HEK293T (cell line): ENCODE measurements at regions not wholly inside any gene's neighbourhood (a gene's known extent, or its start where the extent isn't known, plus 50 kb on each side); places are given as distances from the start of the nearest gene placed in this dataset.
A peak's percentile ranks its signal among the peaks of the same experiment; 100 is the strongest.

Source experiments
- CTCF ChIA-PET: fragments of 350-600 bp; formaldehyde crosslinking; extraction: SDS; loops from one replicate; lab custom pipeline; 2021; ENCODE audit warnings: antibody characterized with exemption, inconsistent platforms; lab: Yijun Ruan, JAX
- POLR2A ChIA-PET: fragments of 350-600 bp; formaldehyde crosslinking; extraction: SDS; loops from one replicate; lab custom pipeline; 2020; ENCODE audit warnings: antibody characterized with exemption, inconsistent platforms; lab: Yijun Ruan, JAX
- DNase-seq: peaks from one replicate; pipeline ENCODE4 v3.0.0; 2012; ENCODE audit warnings: mixed read lengths; ENCODE audit errors: extremely low spot score
- ARNT ChIP-seq: fragments of 450-650 bp; IDR thresholded peaks from 2 replicates; pipeline ENCODE4 v1.6.1; 2017; ENCODE audit warnings: mild to moderate bottlenecking
- BHLHE40 ChIP-seq: fragments of 450-650 bp; IDR thresholded peaks from 2 replicates; pipeline ENCODE4 v1.6.1; 2016; ENCODE audit warnings: mild to moderate bottlenecking, moderate library complexity, borderline replicate concordance
- CTBP1 ChIP-seq: fragments of 450-650 bp; IDR thresholded peaks from 2 replicates; pipeline ENCODE4 v1.6.1; 2016; ENCODE audit warnings: borderline replicate concordance
- ELF4 ChIP-seq: fragments of 450-650 bp; IDR thresholded peaks from 2 replicates; pipeline ENCODE4 v1.6.1; 2017; ENCODE audit warnings: antibody characterized with exemption
- FOXA1 ChIP-seq: fragments of 450-650 bp; IDR thresholded peaks from 2 replicates; pipeline ENCODE4 v1.6.1; 2016; ENCODE audit warnings: mild to moderate bottlenecking
- FOXK2 ChIP-seq: fragments of 450-650 bp; IDR thresholded peaks from 2 replicates; pipeline ENCODE4 v1.6.1; 2016; ENCODE audit warnings: mild to moderate bottlenecking
- FOXM1 ChIP-seq: fragments of 450-650 bp; IDR thresholded peaks from 2 replicates; pipeline ENCODE4 v1.6.1; 2017; ENCODE audit warnings: mild to moderate bottlenecking, borderline replicate concordance
- HDGF ChIP-seq: fragments of 450-650 bp; IDR thresholded peaks from 2 replicates; pipeline ENCODE4 v1.6.1; 2017; ENCODE audit warnings: antibody characterized with exemption, borderline replicate concordance
- L3MBTL2 ChIP-seq: fragments of 450-650 bp; conservative IDR thresholded peaks from 2 replicates; pipeline ENCODE4 v1.6.1; 2016; ENCODE audit warnings: mild to moderate bottlenecking
- LEF1 ChIP-seq: fragments of 450-650 bp; IDR thresholded peaks from 2 replicates; pipeline ENCODE4 v1.6.1; 2017; ENCODE audit warnings: mild to moderate bottlenecking, borderline replicate concordance
- NFRKB ChIP-seq: fragments of 450-650 bp; IDR thresholded peaks from 2 replicates; pipeline ENCODE4 v1.6.1; 2016; ENCODE audit warnings: mild to moderate bottlenecking, moderate library complexity
- SP1 ChIP-seq: fragments of 450-650 bp; IDR thresholded peaks from 2 replicates; pipeline ENCODE4 v1.6.1; 2017
- SUZ12 ChIP-seq: fragments of 450-650 bp; IDR thresholded peaks from 2 replicates; pipeline ENCODE4 v1.6.1; 2016; ENCODE audit warnings: mild to moderate bottlenecking
- TARDBP ChIP-seq: fragments of 450-650 bp; IDR thresholded peaks from 2 replicates; pipeline ENCODE4 v1.6.1; 2016
- ZNF384 ChIP-seq: fragments of 450-650 bp; IDR thresholded peaks from 2 replicates; pipeline ENCODE4 v1.6.1; 2016
- TF ChIP-seq, protein P1 (sequence below): fragments of 450-650 bp; IDR thresholded peaks from 2 replicates; pipeline ENCODE4 v1.6.1; 2016

DNA sequence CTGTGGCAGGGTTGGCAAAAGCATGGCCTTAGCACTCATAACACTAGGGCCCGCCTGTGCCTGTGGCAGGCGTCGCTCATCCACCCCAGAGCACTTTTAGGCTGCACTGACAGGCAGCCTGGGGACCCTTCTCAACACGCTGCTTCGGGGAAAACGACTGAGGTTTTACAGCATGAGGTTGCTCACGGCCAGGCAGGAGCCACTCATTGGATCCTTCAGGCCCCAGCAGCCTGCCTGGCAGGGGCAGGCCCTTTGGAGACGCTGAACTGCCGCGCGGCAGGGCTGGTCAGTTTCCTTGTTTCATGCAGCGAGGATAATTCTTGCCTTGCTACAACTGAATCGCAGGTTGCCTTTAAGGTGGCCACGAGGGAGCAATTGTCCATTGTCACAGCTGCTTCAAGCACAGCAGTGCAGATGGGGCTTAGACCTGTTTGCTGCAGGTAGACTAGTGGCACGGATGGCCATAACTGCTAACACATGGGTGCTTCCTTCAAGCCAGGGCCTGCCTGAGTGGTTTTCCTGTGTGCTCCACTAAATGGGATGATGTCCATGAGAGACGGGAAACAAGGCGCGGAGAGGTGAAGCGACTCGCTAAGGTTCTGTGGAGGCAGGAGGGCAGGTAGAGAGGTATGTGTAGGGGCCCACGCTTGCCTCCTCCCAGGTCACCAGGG is 49.9 kb upstream of the HS6ST1 start:
- ChIA-PET CTCF (no interaction called here), POLR2A (no interaction called here)
- TF ChIP-seq ELF4 (no peak), FOXM1 (no peak), BHLHE40 (no peak), FOXK2 (no peak), SUZ12 (no peak), CTBP1 (no peak), FOXA1 (no peak)
- TF ChIP-seq, protein P1, sequence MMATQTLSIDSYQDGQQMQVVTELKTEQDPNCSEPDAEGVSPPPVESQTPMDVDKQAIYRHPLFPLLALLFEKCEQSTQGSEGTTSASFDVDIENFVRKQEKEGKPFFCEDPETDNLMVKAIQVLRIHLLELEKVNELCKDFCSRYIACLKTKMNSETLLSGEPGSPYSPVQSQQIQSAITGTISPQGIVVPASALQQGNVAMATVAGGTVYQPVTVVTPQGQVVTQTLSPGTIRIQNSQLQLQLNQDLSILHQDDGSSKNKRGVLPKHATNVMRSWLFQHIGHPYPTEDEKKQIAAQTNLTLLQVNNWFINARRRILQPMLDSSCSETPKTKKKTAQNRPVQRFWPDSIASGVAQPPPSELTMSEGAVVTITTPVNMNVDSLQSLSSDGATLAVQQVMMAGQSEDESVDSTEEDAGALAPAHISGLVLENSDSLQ: no peak
- no peak for DNase-seq

DNA sequence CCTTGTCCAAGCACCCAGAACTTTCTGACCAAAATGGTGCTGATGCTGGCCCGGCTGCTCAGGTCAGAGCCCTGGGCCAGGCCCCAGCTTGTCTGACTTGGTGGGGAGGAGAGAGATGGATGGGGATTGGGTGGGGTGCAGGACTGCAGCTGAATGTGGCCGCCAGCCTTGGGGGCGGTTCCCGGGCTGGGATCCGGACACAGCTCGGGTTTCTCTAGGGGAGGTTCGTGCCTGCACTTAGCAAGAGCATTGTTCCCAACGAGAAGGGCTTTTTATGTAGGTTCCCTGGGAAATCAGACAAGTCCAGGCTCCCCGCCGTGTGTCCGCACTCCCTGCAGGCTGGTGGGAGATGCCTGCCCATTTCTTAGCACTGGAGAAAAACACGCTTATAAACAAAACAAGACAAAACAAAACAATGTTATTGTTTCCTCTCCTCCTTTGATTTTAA is 50.5 kb upstream of the HS6ST1 start:
- ChIA-PET CTCF (no interaction called here), POLR2A (no interaction called here)
- no peak for TF ChIP-seq SUZ12
- no peak for DNase-seq

GRCh38 chr2:128369602-128370467 is 51.2 kb upstream of the HS6ST1 start:
- no peak for DNase-seq
- TF ChIP-seq, protein P1: peak; percentile 28; the same call in 1 of the 2 replicates
- TF ChIP-seq FOXA1: no peak
- ChIA-PET POLR2A (no interaction called here), CTCF (no interaction called here)

DNA sequence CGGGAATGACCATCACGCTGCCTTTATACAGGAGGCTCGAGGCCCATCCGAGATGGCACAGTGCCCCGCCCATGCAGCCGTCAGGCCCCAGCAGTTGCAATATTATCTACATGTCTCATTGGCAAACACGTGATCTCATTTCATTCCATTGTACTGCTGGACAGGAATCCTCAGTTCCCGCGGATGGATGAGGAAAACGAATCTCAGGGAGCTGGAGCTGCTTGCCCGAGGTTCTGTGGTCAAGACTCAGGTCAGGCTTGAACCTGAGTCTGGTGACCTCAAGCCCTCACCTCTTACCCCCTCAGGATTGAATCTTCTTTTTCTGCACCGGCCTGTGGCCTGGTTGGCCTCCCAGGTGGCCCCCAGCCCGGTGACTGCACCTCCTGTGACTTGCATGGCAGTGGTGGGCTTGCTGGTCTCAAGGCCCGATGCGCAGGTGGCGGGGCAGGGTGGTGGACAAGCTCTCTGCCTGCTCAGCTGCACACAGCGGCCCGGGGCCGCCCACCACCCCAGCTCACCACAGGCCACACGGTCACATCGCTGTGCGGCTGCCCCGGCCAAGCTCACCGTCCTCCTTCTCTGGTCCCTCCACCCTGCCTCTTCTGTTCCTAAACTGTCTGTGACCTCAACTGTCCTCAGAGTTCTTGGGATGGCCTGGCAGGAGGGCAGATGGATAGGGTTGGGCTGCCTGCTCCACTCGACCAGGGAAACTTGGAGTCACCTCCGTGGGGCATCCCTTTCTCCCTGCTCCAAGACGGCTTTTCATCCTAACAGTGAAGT is 52.0 kb upstream of the HS6ST1 start:
- no peak for DNase-seq
- POLR2A ChIA-PET: no interaction called here
- TF ChIP-seq SUZ12: no peak
- no peak for TF ChIP-seq NFRKB
- no peak for TF ChIP-seq LEF1
- TF ChIP-seq FOXM1: no peak
- no peak for TF ChIP-seq BHLHE40
- no peak for TF ChIP-seq SP1
- no peak for TF ChIP-seq ARNT
- no peak for TF ChIP-seq CTBP1
- no peak for TF ChIP-seq TARDBP
- no peak for TF ChIP-seq ELF4
- TF ChIP-seq L3MBTL2: no peak
- TF ChIP-seq, protein P1: no peak
- no peak for TF ChIP-seq FOXK2
- no peak for TF ChIP-seq ZNF384
- no peak for TF ChIP-seq HDGF
- TF ChIP-seq FOXA1: no peak
- CTCF ChIA-PET: no interaction called here

- no peak for DNase-seq
- ChIA-PET POLR2A (no interaction called here), CTCF (no interaction called here)
- no peak for TF ChIP-seq CTBP1
- TF ChIP-seq BHLHE40: no peak
- TF ChIP-seq ELF4: no peak
- TF ChIP-seq FOXM1: no peak
- TF ChIP-seq HDGF: no peak
- TF ChIP-seq FOXK2: no peak
- TF ChIP-seq FOXA1: no peak
- TF ChIP-seq SUZ12: no peak
- no peak for TF ChIP-seq TARDBP
- TF ChIP-seq, protein P1: no peak
- no peak for TF ChIP-seq L3MBTL2
- no peak for TF ChIP-seq LEF1
- no peak for TF ChIP-seq ZNF384
- TF ChIP-seq ARNT: no peak
- TF ChIP-seq SP1: no peak
- no peak for TF ChIP-seq NFRKB
These were observed 52.6 kb upstream of the HS6ST1 start for GRCh38 chr2:128371248-128371630.
